IMR-90 (cell line): ENCODE measurements at regions not wholly inside any gene's neighbourhood (a gene's known extent, or its start where the extent isn't known, plus 50 kb on each side); places are given as distances from the start of the nearest gene placed in this dataset.

Experiments
- ATAC-seq: fragments of 200-7000 bp; cut with Tn5 transposase; 2 replicates; pipeline ENCODE4 v1.9.1; 2020; ENCODE audit warnings: low read depth, mild to moderate bottlenecking, moderate library complexity
- BruUV-seq: library from RNA; stranded (reverse); fragments of 400-500 nt; replicated peaks from 2 replicates; lab custom pipeline; 2021; lab: Mats Ljungman, UMichigan
- CTCF ChIA-PET: fragments of 300-600 bp; formaldehyde crosslinking; extraction: SDS; loops from one replicate; lab custom pipeline; 2021; ENCODE audit warnings: antibody characterized with exemption; lab: Yijun Ruan, JAX
- POLR2A ChIA-PET: fragments of 300-600 bp; sonication (Branson Sonifier 250); formaldehyde crosslinking; loops from one replicate; lab custom pipeline; 2022; ENCODE audit warnings: antibody characterized with exemption; ENCODE audit not compliant: unreplicated experiment; lab: Charles Lee
- DNase-seq: peaks from one replicate; pipeline ENCODE4 v3.0.0; 2013
- H2AFZ ChIP-seq: replicated peaks from 2 replicates; pipeline ENCODE3; 2013; ENCODE audit warnings: low read length, mild to moderate bottlenecking; ENCODE audit not compliant: poor library complexity
- H2AK5ac ChIP-seq: 2 replicates; pipeline ENCODE4 v1.6.1; 2013; ENCODE audit warnings: low read depth, low read length, inconsistent platforms
- H2AK9ac ChIP-seq: replicated peaks from 2 replicates; pipeline ENCODE3; 2013; ENCODE audit warnings: mild to moderate bottlenecking, low read depth, low read length, moderate library complexity; ENCODE audit not compliant: poor library complexity
- H2BK120ac ChIP-seq: 2 replicates; pipeline ENCODE4 v1.6.1; 2013; ENCODE audit warnings: low read depth, low read length, inconsistent platforms
- H2BK15ac ChIP-seq: 3 replicates; pipeline ENCODE4 v1.6.1; 2013; ENCODE audit warnings: low read depth, low read length, inconsistent platforms
- H2BK20ac ChIP-seq: 2 replicates; pipeline ENCODE4 v1.6.1; 2013; ENCODE audit warnings: low read depth, mild to moderate bottlenecking, inconsistent platforms, low read length, moderate library complexity
- H2BK5ac ChIP-seq: 2 replicates; pipeline ENCODE4 v1.6.1; 2013; ENCODE audit warnings: mild to moderate bottlenecking, low read depth, low read length, inconsistent platforms; ENCODE audit not compliant: poor library complexity, severe bottlenecking
- H3K14ac ChIP-seq: replicated peaks from 2 replicates; pipeline ENCODE4 v1.6.1; 2013; ENCODE audit warnings: low read depth, low read length, inconsistent platforms
- H3K18ac ChIP-seq: 2 replicates; pipeline ENCODE4 v1.6.1; 2013; ENCODE audit warnings: low read depth, low read length, control low read depth
- H3K23ac ChIP-seq: 2 replicates; pipeline ENCODE4 v1.6.1; 2013; ENCODE audit warnings: low read depth, low read length, inconsistent platforms
- H3K27ac ChIP-seq: 2 replicates; pipeline ENCODE4 v1.5.1; 2013; ENCODE audit warnings: mild to moderate bottlenecking, control low read depth, low read length; ENCODE audit not compliant: insufficient read depth
- H3K27me3 ChIP-seq: 2 replicates; pipeline ENCODE4 v1.6.1; 2013; ENCODE audit warnings: low read length; ENCODE audit not compliant: control insufficient read depth, insufficient read depth
- H3K36me3 ChIP-seq: 2 replicates; pipeline ENCODE4 v1.6.1; 2013; ENCODE audit warnings: low read length, mixed read lengths; ENCODE audit not compliant: control insufficient read depth, insufficient read depth
- H3K4ac ChIP-seq: 2 replicates; pipeline ENCODE4 v1.6.1; 2013; ENCODE audit warnings: low read depth, low read length, inconsistent platforms
- H3K4me1 ChIP-seq: 2 replicates; pipeline ENCODE4 v1.6.1; 2013; ENCODE audit warnings: low read length, mixed read lengths; ENCODE audit not compliant: control insufficient read depth, insufficient read depth
- H3K4me2 ChIP-seq: 2 replicates; pipeline ENCODE4 v1.6.1; 2013; ENCODE audit warnings: low read depth, mild to moderate bottlenecking, control low read depth, low read length, moderate library complexity
- H3K4me3 ChIP-seq: 2 replicates; pipeline ENCODE4 v1.5.1; 2013; ENCODE audit warnings: low read depth, mild to moderate bottlenecking, control low read depth, low read length, moderate library complexity; ENCODE audit not compliant: insufficient read depth
- H3K56ac ChIP-seq: 2 replicates; pipeline ENCODE4 v1.6.1; 2013; ENCODE audit warnings: low read length, inconsistent platforms; ENCODE audit not compliant: insufficient read depth; ENCODE audit errors: extremely low read depth
- H3K79me1 ChIP-seq, 2 experiments: 2 replicates each; pipeline ENCODE4 v1.6.1; 2013; ENCODE audit warnings: low read length in 2 of 2, inconsistent platforms in 1 of 2, low read depth in 1 of 2
- H3K9ac ChIP-seq: 2 replicates; pipeline ENCODE4 v1.6.1; 2013; ENCODE audit warnings: low read depth, low read length, control low read depth
- H3K9me1 ChIP-seq: 2 replicates; pipeline ENCODE4 v1.6.1; 2013; ENCODE audit warnings: low read length, inconsistent platforms; ENCODE audit not compliant: insufficient read depth
- H3K9me3 ChIP-seq: 2 replicates; pipeline ENCODE4 v1.6.1; 2013; ENCODE audit warnings: low read length; ENCODE audit not compliant: control insufficient read depth, insufficient read depth
- H4K20me1 ChIP-seq: 2 replicates; pipeline ENCODE4 v1.6.1; 2013; ENCODE audit warnings: low read length, inconsistent platforms; ENCODE audit not compliant: insufficient read depth
- H4K5ac ChIP-seq: 2 replicates; pipeline ENCODE4 v1.6.1; 2013; ENCODE audit warnings: mild to moderate bottlenecking, low read depth, low read length, control low read depth
- H4K8ac ChIP-seq, 2 experiments: 2 replicates each; pipeline ENCODE4 v1.6.1; 2013; ENCODE audit warnings: low read depth in 2 of 2, low read length in 2 of 2, control low read depth in 1 of 2, inconsistent platforms in 1 of 2
- H4K91ac ChIP-seq: 2 replicates; pipeline ENCODE4 v1.6.1; 2013; ENCODE audit warnings: low read depth, low read length, inconsistent platforms; ENCODE audit not compliant: insufficient read depth
- BHLHE40 ChIP-seq: fragments of 150-350 bp; IDR thresholded peaks from 2 replicates; pipeline ENCODE4 v1.6.1; 2016; ENCODE audit warnings: mild to moderate bottlenecking, low read depth, low read length
- CHD1 ChIP-seq: IDR thresholded peaks from 2 replicates; pipeline ENCODE4 v1.6.1; 2012; ENCODE audit warnings: low read depth, low read length, improper control_type of control experiment
- CTCF ChIP-seq: conservative IDR thresholded peaks from 2 replicates; pipeline ENCODE4 v1.5.1; 2012; ENCODE audit warnings: mild to moderate bottlenecking, low read depth, low read length, improper control_type of control experiment
- FOS ChIP-seq: fragments of 150-350 bp; IDR thresholded peaks from 2 replicates; pipeline ENCODE4 v1.6.1; 2016; ENCODE audit warnings: low read depth, low read length
- MAFK ChIP-seq: IDR thresholded peaks from 2 replicates; pipeline ENCODE4 v1.6.1; 2012; ENCODE audit warnings: low read depth, low read length, improper control_type of control experiment
- MAZ ChIP-seq: IDR thresholded peaks from 2 replicates; pipeline ENCODE4 v1.6.1; 2012; ENCODE audit warnings: low read depth, mild to moderate bottlenecking, low read length, improper control_type of control experiment, moderate library complexity, borderline replicate concordance
- MXI1 ChIP-seq: IDR thresholded peaks from 2 replicates; pipeline ENCODE4 v1.6.1; 2012; ENCODE audit warnings: low read depth, mild to moderate bottlenecking, low read length, moderate library complexity, borderline replicate concordance
- POLR2A ChIP-seq: IDR thresholded peaks from 2 replicates; pipeline ENCODE4 v1.6.1; 2012; ENCODE audit warnings: mild to moderate bottlenecking, low read depth, low read length
- RCOR1 ChIP-seq: IDR thresholded peaks from 2 replicates; pipeline ENCODE4 v1.6.1; 2012; ENCODE audit warnings: mild to moderate bottlenecking, low read length, improper control_type of control experiment; ENCODE audit not compliant: insufficient replicate concordance
- SMC3 ChIP-seq: fragments of 150-350 bp; IDR thresholded peaks from 2 replicates; pipeline ENCODE4 v1.6.1; 2016; ENCODE audit warnings: low read depth, mild to moderate bottlenecking, antibody characterized with exemption, low read length, moderate library complexity
- USF2 ChIP-seq: fragments of 150-350 bp; IDR thresholded peaks from 2 replicates; pipeline ENCODE4 v1.6.1; 2017; ENCODE audit warnings: mild to moderate bottlenecking, antibody characterized with exemption, low read length, low read depth
- WGBS, 2 experiments: methylation state at CpG; one replicate each; pipeline versions ENCODE4 v1.1.5 to v1.1.7; 2013; ENCODE audit warnings: missing lambda C conversion rate in 2 of 2; ENCODE audit not compliant: insufficient read length in 1 of 2; ENCODE audit errors: extremely low coverage in 2 of 2; 5-methylcytosine and 5-hydroxymethylcytosine counted together
- dilution Hi-C: fragments of 300-500 bp; cut with HindIII; formaldehyde crosslinking; loops from one replicate; pipeline ENCODE4 v1.14.3; 2018; ENCODE audit warnings: low sequenced_read_pairs; ENCODE audit not compliant: unreplicated experiment
- in situ Hi-C: fragments of 300-500 bp; cut with MboI; formaldehyde crosslinking; loops from 3 replicates; pipeline ENCODE4 v1.14.3; 2019; ENCODE audit warnings: low sequenced_read_pairs, inconsistent platforms, mixed read lengths
- intact Hi-C: fragments of 100-400 bp; cut with micrococcal nuclease; formaldehyde crosslinking; loops from 2 replicates; pipeline ENCODE4 v1.10.0; 2022

- Histone ChIP-seq H3K4ac (no peak overlapping the region), H2BK5ac (no peak overlapping the region), H3K27me3 (no peaks in the 10 kb centered on the region), H3K9me3 (peaks cover 3% of the 10 kb centered on the region), H2AK9ac (no peak overlapping the region), H4K91ac (no peak overlapping the region), H3K36me3 (no peaks in the 10 kb centered on the region), H2BK120ac (no peak overlapping the region), H3K14ac (no peak overlapping the region), H3K4me1 (no peaks in the 10 kb centered on the region), H2AK5ac (no peak overlapping the region), H4K20me1 (no peaks in the 10 kb centered on the region), H4K5ac (no peak overlapping the region), H3K18ac (no peak overlapping the region), H3K79me1 (no peaks in the 10 kb centered on the region), H3K9me1 (no peaks in the 10 kb centered on the region), H2BK15ac (no peak overlapping the region), H3K4me3 (no peak overlapping the region), H2BK20ac (no peak overlapping the region), H3K56ac (no peak overlapping the region), H2AFZ (no peak overlapping the region), H3K23ac (no peak overlapping the region), H3K9ac (no peak overlapping the region), H3K4me2 (no peak overlapping the region), H3K27ac (no peak overlapping the region), H4K8ac (no peak overlapping the region)
- ATAC-seq, result no peak
- no TSS peak for BruUV-seq
- intact Hi-C loops, result no loop called here
- no peak for DNase-seq
- in situ Hi-C loops, result no loop called here
- TF ChIP-seq MXI1 (no peak), BHLHE40 (no peak), MAFK (no peak), CHD1 (no peak), FOS (no peak), SMC3 (no peak), USF2 (no peak), POLR2A (no peak), RCOR1 (no peak), MAZ (no peak), CTCF (no peak)
- WGBS, 2 experiments, result no CpG with 5 or more reads among the region's 2 CpGs
- dilution Hi-C loops, result no loop called here
- ChIA-PET CTCF (no interaction called here), POLR2A (no interaction called here)
Observed at GRCh38 chr3:80564391-80564790, 796.6 kb upstream of the ROBO1 start.
